Ovary (tissue), 7 donors: ENCODE measurements at regions not wholly inside any gene's neighbourhood (a gene's known extent, or its start where the extent isn't known, plus 50 kb on each side); places are given as distances from the start of the nearest gene placed in this dataset.

Experiments
- DNase-seq, 5 donors: peaks; one replicate each; pipeline ENCODE4 v3.0.0-alpha.2; 2019 to 2020
- H3K27ac ChIP-seq, 2 donors: fragments of 200-600 bp; one replicate each; pipeline versions ENCODE4 v1.5.1 to v1.8.0; 2019 to 2022
- H3K27me3 ChIP-seq: fragments of 200-600 bp; one replicate; pipeline ENCODE4 v1.8.0; 2022
- H3K36me3 ChIP-seq: fragments of 200-600 bp; sonication (generic); one replicate; pipeline ENCODE4 v1.5.1; 2019
- H3K4me1 ChIP-seq: one replicate; pipeline ENCODE4 v1.8.1; 2013; ENCODE audit warnings: mild to moderate bottlenecking, moderate library complexity; ENCODE audit not compliant: insufficient read depth
- H3K4me3 ChIP-seq: fragments of 200-600 bp; sonication (generic); one replicate; pipeline ENCODE4 v1.5.1; 2017
- H3K9me3 ChIP-seq, 2 donors: fragments of 200-600 bp in 1 of 2; sonication (generic) in 1 of 2; one replicate each; pipeline versions ENCODE4 v1.5.1 to v1.8.1; 2013 to 2019; ENCODE audit warnings: mild to moderate bottlenecking in 1 of 2, moderate library complexity in 1 of 2
- EP300 ChIP-seq: sonication (generic); formaldehyde crosslinking; IDR thresholded peaks from one replicate; pipeline ENCODE4 v1.6.1; 2017; ENCODE audit warnings: antibody characterized with exemption
- POLR2A ChIP-seq: fragments of 450-650 bp; IDR thresholded peaks from one replicate; pipeline ENCODE4 v1.6.1; 2017; ENCODE audit warnings: antibody characterized with exemption, mild to moderate bottlenecking, moderate library complexity
- WGBS, 3 donors: extraction: QIAGEN DNeasy Blood & Tissue Kit in 1 of 3; methylation state at CpG; one replicate each; pipeline versions ENCODE4 v1.1.5 to v1.1.7; 2013 to 2017; 5-methylcytosine and 5-hydroxymethylcytosine counted together
- intact Hi-C, 4 donors: fragments of 100-400 bp; cut with DNase I; formaldehyde crosslinking; loops; one replicate each; pipeline versions ENCODE4 v1.11.0 to v1.15.1; 2022 to 2023
- TF ChIP-seq, protein P1 (sequence below), 3 donors: fragments of 450-650 bp in 2 of 3; fragments of 200-600 bp in 1 of 3; IDR thresholded peaks; one replicate each; pipeline versions ENCODE4 v1.5.1 to v1.8.0; 2016 to 2022; ENCODE audit warnings: antibody characterized with exemption in 3 of 3, mild to moderate bottlenecking in 1 of 3
- donor health status: DM: no; HTN: no; CAD: no; lungs with moderate emphysema.
- donor health status: DM: no; HTN: no; CAD: no.
- donor health status: Bipolar disorder and iron deficiency.
- donor health status: DM: no; HTN: no; CAD: no.
- donor health status: DM: yes; HTN: yes; CAD: no.

GRCh38 chrX:131617182-131617581 is 73.3 kb downstream of the OR13H1 start:
- no peak for DNase-seq
- Histone ChIP-seq H3K27ac (no peak overlapping the region), H3K4me3 (no peak overlapping the region), H3K27me3 (no peaks in the 10 kb centered on the region), H3K9me3 (no peaks in the 10 kb centered on the region), H3K36me3 (no peaks in the 10 kb centered on the region), H3K4me1 (no peaks in the 10 kb centered on the region)
- WGBS, 3 donors = 19 to 34% (median 25%) methylated on average over 3 of the region's 3 CpGs
- no peak for TF ChIP-seq POLR2A
- TF ChIP-seq, protein P1, sequence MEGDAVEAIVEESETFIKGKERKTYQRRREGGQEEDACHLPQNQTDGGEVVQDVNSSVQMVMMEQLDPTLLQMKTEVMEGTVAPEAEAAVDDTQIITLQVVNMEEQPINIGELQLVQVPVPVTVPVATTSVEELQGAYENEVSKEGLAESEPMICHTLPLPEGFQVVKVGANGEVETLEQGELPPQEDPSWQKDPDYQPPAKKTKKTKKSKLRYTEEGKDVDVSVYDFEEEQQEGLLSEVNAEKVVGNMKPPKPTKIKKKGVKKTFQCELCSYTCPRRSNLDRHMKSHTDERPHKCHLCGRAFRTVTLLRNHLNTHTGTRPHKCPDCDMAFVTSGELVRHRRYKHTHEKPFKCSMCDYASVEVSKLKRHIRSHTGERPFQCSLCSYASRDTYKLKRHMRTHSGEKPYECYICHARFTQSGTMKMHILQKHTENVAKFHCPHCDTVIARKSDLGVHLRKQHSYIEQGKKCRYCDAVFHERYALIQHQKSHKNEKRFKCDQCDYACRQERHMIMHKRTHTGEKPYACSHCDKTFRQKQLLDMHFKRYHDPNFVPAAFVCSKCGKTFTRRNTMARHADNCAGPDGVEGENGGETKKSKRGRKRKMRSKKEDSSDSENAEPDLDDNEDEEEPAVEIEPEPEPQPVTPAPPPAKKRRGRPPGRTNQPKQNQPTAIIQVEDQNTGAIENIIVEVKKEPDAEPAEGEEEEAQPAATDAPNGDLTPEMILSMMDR (IDR thresholded peaks at IDR 0.05) = no peak
- TF ChIP-seq EP300 = no peak
- intact Hi-C loops = no loop called here

DNA sequence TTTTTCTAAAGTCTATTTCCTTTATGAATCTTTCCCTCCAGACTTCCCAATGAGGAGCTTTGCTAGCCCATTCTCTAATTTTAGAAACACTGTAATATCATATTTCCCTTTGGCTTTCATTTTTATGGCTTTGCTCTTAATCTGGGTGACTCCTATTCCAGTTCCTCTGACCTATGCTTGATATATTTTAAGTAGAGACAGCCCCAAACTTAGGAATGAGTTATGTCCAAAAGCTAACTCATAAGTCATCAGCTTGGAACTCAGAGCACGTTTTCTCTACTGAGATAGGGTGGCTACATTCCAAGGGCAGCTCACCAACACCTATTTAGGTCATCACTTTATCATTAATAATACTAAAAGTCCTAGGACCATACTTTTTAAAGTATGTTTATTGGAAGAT is 77.8 kb downstream of the OR13H1 start:
- H3K9me3 ChIP-seq = no peaks in the 10 kb centered on the region
- TF ChIP-seq POLR2A (no peak), EP300 (no peak)
- TF ChIP-seq, protein P1 (IDR thresholded peaks at IDR 0.05) = no peak
- H3K36me3 ChIP-seq = no peaks in the 10 kb centered on the region
- intact Hi-C loops = no loop called here
- WGBS, 3 donors = 0 to 1% (median 0%) methylated on average over 1 of the region's 1 CpG
- DNase-seq = no peak
- no peaks in the 10 kb centered on the region for H3K4me1 ChIP-seq
- no peak overlapping the region for H3K27ac ChIP-seq
- no peak overlapping the region for H3K4me3 ChIP-seq
- H3K27me3 ChIP-seq = no peaks in the 10 kb centered on the region

DNA sequence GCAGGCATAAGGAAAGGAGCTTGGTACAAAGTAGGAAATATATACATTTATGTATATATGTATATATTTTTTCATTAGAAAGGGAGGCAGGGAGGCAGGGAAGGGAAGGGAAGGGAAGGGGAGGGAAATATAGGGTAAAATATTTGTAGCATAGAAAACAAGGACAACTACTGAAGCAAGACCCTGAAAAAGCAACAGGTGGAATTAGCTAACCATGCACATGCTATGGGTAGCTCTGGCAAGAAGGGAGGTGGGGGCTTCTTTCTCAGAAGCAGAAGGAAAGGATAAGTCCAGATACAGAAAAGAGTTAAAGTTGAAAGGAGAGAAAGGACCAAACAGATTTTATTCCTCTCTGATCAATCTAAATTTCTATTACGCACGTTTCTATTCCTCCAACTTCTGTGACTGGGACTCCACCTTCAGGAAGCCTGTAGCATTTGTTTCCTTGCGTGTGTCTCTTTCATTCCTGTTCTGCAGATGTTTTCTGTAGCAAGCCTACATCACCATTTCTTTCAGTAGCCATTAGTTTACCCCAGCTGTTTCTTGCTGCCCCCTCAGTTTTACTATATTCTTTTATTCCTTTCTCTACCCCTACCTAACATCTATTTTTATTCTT is 82.9 kb downstream of the OR13H1 start:
- Histone ChIP-seq H3K9me3 (no peaks in the 10 kb centered on the region), H3K4me3 (no peak overlapping the region), H3K36me3 (no peaks in the 10 kb centered on the region), H3K27ac (no peak overlapping the region), H3K27me3 (no peaks in the 10 kb centered on the region), H3K4me1 (no peaks in the 10 kb centered on the region)
- intact Hi-C loops = no loop called here
- TF ChIP-seq POLR2A (no peak), EP300 (no peak)
- TF ChIP-seq, protein P1 (IDR thresholded peaks at IDR 0.05) = no peak
- DNase-seq = no peak
- 25 to 35% (median 27%) methylated on average over 3 of the region's 3 CpGs for WGBS, 3 donors

GRCh38 chrX:131630534-131630933 is 86.7 kb downstream of the OR13H1 start:
- H3K27ac ChIP-seq = no peak overlapping the region
- DNase-seq = no peak
- WGBS, 3 donors = 53 to 61% (median 57%) methylated on average over 8 of the region's 8 CpGs
- H3K4me3 ChIP-seq = no peak overlapping the region
- no peaks in the 10 kb centered on the region for H3K9me3 ChIP-seq
- no peaks in the 10 kb centered on the region for H3K36me3 ChIP-seq
- TF ChIP-seq POLR2A (no peak), EP300 (no peak)
- TF ChIP-seq, protein P1 (IDR thresholded peaks at IDR 0.05) = no peak
- no peaks in the 10 kb centered on the region for H3K4me1 ChIP-seq
- no peaks in the 10 kb centered on the region for H3K27me3 ChIP-seq
- intact Hi-C loops = no loop called here
